K562 (cell line): ENCODE measurements at regions not wholly inside any gene's neighbourhood (a gene's known extent, or its start where the extent isn't known, plus 50 kb on each side); places are given as distances from the start of the nearest gene placed in this dataset.

Experiments used
- ATAC-seq: fragments of 200-7000 bp; cut with Tn5 transposase; 3 replicates; pipeline ENCODE4 v1.9.1; 2020; ENCODE audit warnings: moderate library complexity
- BruUV-seq: library from RNA; stranded (reverse); fragments of 400-500 nt; replicated peaks from 2 replicates; lab custom pipeline; 2021; lab: Mats Ljungman, UMichigan
- CTCF ChIA-PET: fragments of 300-600 bp; formaldehyde crosslinking; extraction: SDS; loops from one replicate; lab custom pipeline; 2021; ENCODE audit warnings: low intra/inter-chr PET ratio; lab: Yijun Ruan, JAX
- POLR2A ChIA-PET: fragments of 300-600, 350-650 bp; sonication (Branson Sonifier 250); formaldehyde crosslinking; extraction: SDS; loops from one replicate; lab custom pipeline; 2021; ENCODE audit warnings: antibody characterized with exemption, inconsistent platforms; lab: Yijun Ruan, JAX
- DNase-seq, 4 experiments: peaks; one replicate each; pipeline versions ENCODE4 v3.0.0 to v3.0.0-alpha.2; 2011 to 2018; ENCODE audit warnings: low spot score in 3 of 4, mixed read lengths in 3 of 4; ENCODE audit errors: extremely low read depth in 1 of 4
- FAIRE-seq: peaks from 2 replicates; lab custom pipeline; 2011; peaks lifted over from hg19 to GRCh38; lab: Jason Lieb, UNC
- H2AFZ ChIP-seq: 2 replicates; pipeline ENCODE4 v1.6.0; 2011; ENCODE audit warnings: low read depth, low read length, control low read depth, inconsistent platforms
- H3K27ac ChIP-seq: fragments of 200-600 bp; 3 replicates; pipeline ENCODE4 v1.8.0; 2011; ENCODE audit warnings: low read depth, mild to moderate bottlenecking, control low read depth, inconsistent platforms, low read length, moderate library complexity, mixed read lengths; ENCODE audit errors: extremely low read depth
- H3K27me3 ChIP-seq, 2 experiments: fragments of 300-600 bp in 1 of 2; 2 replicates in 1 of 2; 3 replicates in 1 of 2; pipeline versions ENCODE4 v1.6.0 to v1.8.0; 2011; ENCODE audit warnings: inconsistent platforms in 2 of 2, low read length in 2 of 2, mild to moderate bottlenecking in 1 of 2, mixed read lengths in 1 of 2, moderate library complexity in 1 of 2; ENCODE audit not compliant: control insufficient read depth in 2 of 2, insufficient read depth in 2 of 2
- H3K36me3 ChIP-seq: fragments of 300-600 bp; 3 replicates; pipeline ENCODE4 v1.8.0; 2011; ENCODE audit warnings: mild to moderate bottlenecking, low read length, inconsistent platforms; ENCODE audit not compliant: control insufficient read depth, insufficient read depth
- H3K4me1 ChIP-seq, 2 experiments: fragments of 200-600 bp in 1 of 2; replicated peaks in 1 of 2; 2 replicates in 1 of 2; 3 replicates in 1 of 2; pipeline versions ENCODE4 v1.5.1 to v1.8.0; 2011; ENCODE audit warnings: inconsistent platforms in 2 of 2, low read length in 2 of 2, mild to moderate bottlenecking in 1 of 2, mixed read lengths in 1 of 2, moderate library complexity in 1 of 2; ENCODE audit not compliant: control insufficient read depth in 2 of 2, insufficient read depth in 2 of 2
- H3K4me2 ChIP-seq: 2 replicates; pipeline ENCODE4 v1.6.1; 2011; ENCODE audit warnings: low read length, control low read depth, inconsistent platforms, mixed read lengths; ENCODE audit not compliant: insufficient read depth
- H3K4me3 ChIP-seq: fragments of 200-600 bp; sonication (generic), shearing (Covaris generic); 2 replicates; pipeline ENCODE4 v1.5.1; 2016; ENCODE audit warnings: control low read depth, inconsistent platforms
- H3K79me2 ChIP-seq: fragments of 200-600 bp; 3 replicates; pipeline ENCODE4 v1.8.0; 2011; ENCODE audit warnings: low read length, inconsistent platforms; ENCODE audit not compliant: control insufficient read depth, insufficient read depth
- H3K9ac ChIP-seq, 2 experiments: 2 replicates each; pipeline versions ENCODE4 v1.6.0 to v1.6.1; 2011; ENCODE audit warnings: low read depth in 2 of 2, low read length in 2 of 2, control low read depth in 1 of 2, inconsistent platforms in 1 of 2, mild to moderate bottlenecking in 1 of 2, mixed read lengths in 1 of 2; ENCODE audit not compliant: insufficient read depth in 1 of 2
- H3K9me1 ChIP-seq: one replicate; pipeline ENCODE4 v1.6.0; 2011; ENCODE audit warnings: inconsistent platforms, mild to moderate bottlenecking, low read length, moderate library complexity; ENCODE audit not compliant: control insufficient read depth, insufficient read depth
- H3K9me3 ChIP-seq: replicated peaks from 2 replicates; pipeline ENCODE4 v1.5.1; 2011; ENCODE audit warnings: low read depth, low read length, inconsistent platforms; ENCODE audit not compliant: control insufficient read depth, insufficient read depth
- H4K20me1 ChIP-seq: replicated peaks from 2 replicates; pipeline ENCODE4 v1.6.1; 2011; ENCODE audit warnings: low read length, inconsistent platforms, mixed read lengths; ENCODE audit not compliant: control insufficient read depth, insufficient read depth
- FOXA1 ChIP-seq: fragments of 450-650 bp; IDR thresholded peaks from 2 replicates; pipeline ENCODE4 v1.6.1; 2016; ENCODE audit warnings: mild to moderate bottlenecking, borderline replicate concordance
- JUND ChIP-seq, 2 experiments: IDR thresholded peaks; 2 replicates in 1 of 2; 3 replicates in 1 of 2; pipeline ENCODE4 v1.6.1; 2011; ENCODE audit warnings: borderline replicate concordance in 2 of 2, low read depth in 2 of 2, low read length in 2 of 2, improper control_type of control experiment in 1 of 2, missing biosample characterization in 1 of 2, missing genetic modification characterization in 1 of 2, missing genetic modification reagents in 1 of 2
- PRMT5 ChIP-seq: sonication (generic); formaldehyde crosslinking; IDR thresholded peaks from 2 replicates; pipeline ENCODE4 v1.5.0; 2020; ENCODE audit warnings: missing genetic modification reagents
- TAF9B ChIP-seq: fragments of 450-650 bp; IDR thresholded peaks from 2 replicates; pipeline ENCODE4 v1.6.1; 2018; ENCODE audit warnings: mild to moderate bottlenecking; ENCODE audit not compliant: partially characterized antibody
- TFAM ChIP-seq: fragments of 250-450 bp; sonication (Bioruptor Pico); conservative IDR thresholded peaks from 2 replicates; pipeline ENCODE4 v1.5.0; 2021; ENCODE audit warnings: mild to moderate bottlenecking, moderate library complexity
- ZNF121 ChIP-seq: sonication (generic); formaldehyde crosslinking; conservative IDR thresholded peaks from 2 replicates; pipeline ENCODE4 v1.8.0; 2022; ENCODE audit warnings: missing genetic modification reagents
- ZNF699 ChIP-seq: fragments of 250-450 bp; sonication (Bioruptor Pico); IDR thresholded peaks from 2 replicates; pipeline ENCODE4 v1.8.0; 2021; ENCODE audit warnings: mild to moderate bottlenecking, moderate library complexity; ENCODE audit not compliant: insufficient replicate concordance
- WGBS: fragments of 100-300 bp; shearing (Covaris generic); methylation state at CpG from one replicate; pipeline ENCODE4 v1.1.6; 2016; ENCODE audit warnings: low coverage, mixed read lengths; ENCODE audit not compliant: insufficient coverage; ENCODE audit errors: missing lambda C conversion rate; 5-methylcytosine and 5-hydroxymethylcytosine counted together
- in situ Hi-C: fragments of 300-500 bp; cut with MboI; formaldehyde crosslinking; loops from 4 replicates; pipeline ENCODE4 v1.15.0; 2018; ENCODE audit warnings: inconsistent platforms, mixed read lengths
- intact Hi-C: fragments of 100-400 bp; cut with micrococcal nuclease; formaldehyde crosslinking; loops from 2 replicates; pipeline ENCODE4 v1.14.2; 2022
- TF ChIP-seq, protein P1 (sequence below): fragments of 450-650 bp; formaldehyde crosslinking; IDR thresholded peaks from 2 replicates; pipeline ENCODE4 v1.4.0; 2020; ENCODE audit warnings: mild to moderate bottlenecking, mixed read lengths

DNA sequence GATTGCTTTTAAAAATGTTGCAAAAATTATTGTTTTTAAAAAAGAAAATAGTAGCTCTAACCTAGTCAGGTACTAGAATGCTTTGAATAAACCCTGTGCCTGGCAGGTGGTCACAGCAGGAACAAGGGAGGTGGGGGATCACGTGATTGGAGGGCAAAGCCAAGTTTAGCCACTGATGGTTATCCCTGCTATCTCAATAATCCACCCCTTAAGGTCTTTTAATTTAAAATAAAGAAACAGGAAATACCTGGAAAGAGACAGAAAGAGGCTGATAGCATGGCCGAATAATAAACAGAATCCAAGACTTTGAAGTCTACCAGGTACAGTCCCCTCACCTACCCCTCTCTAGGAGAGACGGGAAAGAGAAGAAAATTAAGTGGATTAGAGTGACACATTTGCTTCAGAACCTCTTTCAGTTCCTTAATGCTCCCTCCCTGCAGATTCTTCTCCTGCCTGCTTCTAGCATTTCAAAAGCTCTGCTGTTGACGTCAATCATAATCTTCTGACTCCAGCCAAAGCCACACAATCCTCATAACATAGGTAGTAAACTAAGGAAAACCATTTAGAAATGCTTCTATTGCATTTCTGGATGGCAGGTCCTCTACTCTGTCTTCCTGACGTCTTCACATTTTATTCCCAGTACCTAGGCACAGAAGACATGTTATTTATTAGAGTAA is 303.4 kb upstream of the MME start:
- no TSS peak for BruUV-seq
- in situ Hi-C loops, result no loop called here

More for the DNA sequence above, 303.4 kb upstream of the MME start:
- H2AFZ ChIP-seq, result no peak overlapping the region
- H3K9me1 ChIP-seq, result no peaks in the 10 kb centered on the region
- H3K36me3 ChIP-seq, result no peaks in the 10 kb centered on the region
- FAIRE-seq, result no peak
- no peak for TF ChIP-seq PRMT5
- no peak for TF ChIP-seq FOXA1
- TF ChIP-seq JUND (IDR thresholded peaks at IDR 0.05; ENCODE audit: borderline replicate concordance, low read depth, low read length), result no peak
- TF ChIP-seq JUND (tag; IDR thresholded peaks at IDR 0.05; ENCODE audit: borderline replicate concordance, low read depth, low read length), result no peak
- TF ChIP-seq TFAM (CRISPR knock-in tag), result no peak
- no peak for TF ChIP-seq ZNF121 (CRISPR knock-in tag)
- no peak for TF ChIP-seq TAF9B
- TF ChIP-seq, protein P1, sequence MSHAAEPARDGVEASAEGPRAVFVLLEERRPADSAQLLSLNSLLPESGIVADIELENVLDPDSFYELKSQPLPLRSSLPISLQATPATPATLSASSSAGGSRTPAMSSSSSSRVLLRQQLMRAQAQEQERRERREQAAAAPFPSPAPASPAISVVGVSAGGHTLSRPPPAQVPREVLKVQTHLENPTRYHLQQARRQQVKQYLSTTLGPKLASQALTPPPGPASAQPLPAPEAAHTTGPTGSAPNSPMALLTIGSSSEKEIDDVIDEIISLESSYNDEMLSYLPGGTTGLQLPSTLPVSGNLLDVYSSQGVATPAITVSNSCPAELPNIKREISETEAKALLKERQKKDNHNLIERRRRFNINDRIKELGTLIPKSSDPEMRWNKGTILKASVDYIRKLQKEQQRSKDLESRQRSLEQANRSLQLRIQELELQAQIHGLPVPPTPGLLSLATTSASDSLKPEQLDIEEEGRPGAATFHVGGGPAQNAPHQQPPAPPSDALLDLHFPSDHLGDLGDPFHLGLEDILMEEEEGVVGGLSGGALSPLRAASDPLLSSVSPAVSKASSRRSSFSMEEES (CRISPR knock-in tag), result peak; percentile 82
- no peak for TF ChIP-seq ZNF699
- TF ChIP-seq, all 486 proteins: peak for 1
- H4K20me1 ChIP-seq, result no peaks in the 10 kb centered on the region
- H3K4me3 ChIP-seq, result no peak overlapping the region
- no peaks in the 10 kb centered on the region for H3K9me3 ChIP-seq
- ChIA-PET CTCF (no interaction called here), POLR2A (no interaction called here)
- peaks cover 0 to 5% of the 10 kb centered on the region in 2 experiments; a peak in 1 of 5 replicates for H3K27me3 ChIP-seq
- no peaks in the 10 kb centered on the region for H3K79me2 ChIP-seq
- intact Hi-C loops, result no loop called here
- no peak overlapping the region for H3K9ac ChIP-seq
- no peak overlapping the region for H3K4me2 ChIP-seq
- no peaks in the 10 kb centered on the region for H3K4me1 ChIP-seq
- ATAC-seq, result no peak
- H3K27ac ChIP-seq, result no peak overlapping the region
- no peak for DNase-seq
- WGBS, result 0% methylated on average over 5 of the region's 5 CpGs
